SK-N-SH (cell line): ENCODE measurements at regions not wholly inside any gene's neighbourhood (a gene's known extent, or its start where the extent isn't known, plus 50 kb on each side); places are given as distances from the start of the nearest gene placed in this dataset.

Experiments used
- CTCF ChIA-PET: fragments of 300-600, 350-600 bp; formaldehyde crosslinking; extraction: SDS; loops from one replicate; lab custom pipeline; 2021; lab: Yijun Ruan, JAX
- POLR2A ChIA-PET: fragments of 350-600 bp; sonication (Branson Sonifier 250); formaldehyde crosslinking; extraction: SDS; loops from one replicate; lab custom pipeline; 2020; ENCODE audit warnings: antibody characterized with exemption, inconsistent platforms; lab: Yijun Ruan, JAX
- DNase-seq: peaks from one replicate; pipeline ENCODE4 v3.0.0; 2012
- H2AFZ ChIP-seq: fragments of 200-600 bp; sonication (generic); 2 replicates; pipeline ENCODE4 v1.8.1; 2016; ENCODE audit warnings: antibody characterized with exemption, mild to moderate bottlenecking, low read depth
- H3F3A ChIP-seq: fragments of 200-600 bp; sonication (generic); replicated peaks from 2 replicates; pipeline ENCODE3; 2016; ENCODE audit warnings: antibody characterized with exemption, mild to moderate bottlenecking; ENCODE audit not compliant: insufficient read depth
- H3K27ac ChIP-seq, 2 experiments: fragments of 200-500 bp in 1 of 2; fragments of 200-600 bp in 1 of 2; sonication (Bioruptor generic) in 1 of 2; sonication (generic), shearing (Covaris generic) in 1 of 2; 2 replicates each; pipeline versions ENCODE4 v1.5.1 to v1.6.1; 2014 to 2016; ENCODE audit warnings: low read depth in 2 of 2, inconsistent platforms in 1 of 2, low read length in 1 of 2, mild to moderate bottlenecking in 1 of 2, mixed read lengths in 1 of 2
- H3K27me3 ChIP-seq: fragments of 200-600 bp; sonication (generic), shearing (Covaris generic); 2 replicates; pipeline ENCODE4 v1.6.1; 2016; ENCODE audit warnings: mixed run types; ENCODE audit not compliant: insufficient read depth
- H3K36me3 ChIP-seq, 2 experiments: fragments of 200-500 bp in 1 of 2; fragments of 200-600 bp in 1 of 2; sonication (Bioruptor generic) in 1 of 2; sonication (generic) in 1 of 2; replicated peaks in 1 of 2; 2 replicates each; pipeline versions ENCODE3 to v1.5.1; 2014 to 2016; ENCODE audit warnings: low read length in 1 of 2, mild to moderate bottlenecking in 1 of 2; ENCODE audit not compliant: insufficient read depth in 2 of 2, control insufficient read depth in 1 of 2
- H3K4me1 ChIP-seq, 2 experiments: fragments of 200-500 bp in 1 of 2; fragments of 200-600 bp in 1 of 2; sonication (Bioruptor generic) in 1 of 2; sonication (generic), shearing (Covaris generic) in 1 of 2; 2 replicates each; pipeline versions ENCODE4 v1.5.1 to v1.6.1; 2014 to 2016; ENCODE audit warnings: low read depth in 1 of 2, low read length in 1 of 2, mixed run types in 1 of 2; ENCODE audit not compliant: insufficient read depth in 2 of 2, control insufficient read depth in 1 of 2
- H3K4me2 ChIP-seq: fragments of 200-600 bp; sonication (generic), shearing (Covaris generic); 2 replicates; pipeline ENCODE4 v1.6.1; 2017; ENCODE audit warnings: mixed run types
- H3K4me3 ChIP-seq, 2 experiments: fragments of 200-500 bp in 1 of 2; fragments of 200-600 bp in 1 of 2; sonication (Bioruptor generic) in 1 of 2; sonication (generic), shearing (Covaris generic) in 1 of 2; 2 replicates each; pipeline versions ENCODE4 v1.5.1 to v1.8.1; 2014 to 2016; ENCODE audit warnings: low read depth in 2 of 2, inconsistent platforms in 1 of 2, low read length in 1 of 2, mild to moderate bottlenecking in 1 of 2, mixed read lengths in 1 of 2, moderate library complexity in 1 of 2
- H3K79me2 ChIP-seq: fragments of 200-600 bp; sonication (generic); 2 replicates; pipeline ENCODE4 v1.8.1; 2017; ENCODE audit warnings: mild to moderate bottlenecking; ENCODE audit not compliant: insufficient read depth
- H3K9ac ChIP-seq: fragments of 200-600 bp; sonication (generic); 2 replicates; pipeline ENCODE4 v1.6.1; 2017; ENCODE audit warnings: mixed run types
- H3K9me2 ChIP-seq: fragments of 200-600 bp; sonication (generic); 2 replicates; pipeline ENCODE4 v1.6.1; 2017; ENCODE audit warnings: mixed run types
- H3K9me3 ChIP-seq: fragments of 200-600 bp; sonication (generic); 2 replicates; pipeline ENCODE4 v1.6.1; 2017; ENCODE audit warnings: mixed run types, mild to moderate bottlenecking, moderate library complexity
- H4K20me1 ChIP-seq: fragments of 200-600 bp; sonication (generic); 2 replicates; pipeline ENCODE4 v1.6.1; 2017; ENCODE audit warnings: mild to moderate bottlenecking, mixed run types; ENCODE audit not compliant: insufficient read depth
- CHD2 ChIP-seq: fragments of 150-350 bp; IDR thresholded peaks from 2 replicates; pipeline ENCODE4 v1.6.1; 2018; ENCODE audit warnings: low read length; ENCODE audit not compliant: partially characterized antibody
- ELF1 ChIP-seq: IDR thresholded peaks from 2 replicates; pipeline ENCODE4 v1.4.0; 2012
- FOXM1 ChIP-seq: IDR thresholded peaks from 2 replicates; pipeline ENCODE4 v1.4.0; 2012; ENCODE audit warnings: low read depth, mild to moderate bottlenecking
- GATA2 ChIP-seq: sonication (generic); formaldehyde crosslinking; IDR thresholded peaks from 2 replicates; pipeline ENCODE4 v1.5.0; 2020; ENCODE audit warnings: mild to moderate bottlenecking, missing genetic modification reagents
- JUND ChIP-seq: IDR thresholded peaks from 2 replicates; pipeline ENCODE4 v1.4.0; 2012
- MXI1 ChIP-seq: IDR thresholded peaks from 2 replicates; pipeline ENCODE4 v1.6.1; 2012; ENCODE audit warnings: mild to moderate bottlenecking, low read depth, low read length, improper control_type of control experiment
- NFIC ChIP-seq: IDR thresholded peaks from 2 replicates; pipeline ENCODE4 v1.4.0; 2012; ENCODE audit warnings: borderline replicate concordance
- POLR2AphosphoS5 ChIP-seq: IDR thresholded peaks from 2 replicates; pipeline ENCODE4 v1.6.1; 2012; ENCODE audit warnings: low read depth, low read length
- REST ChIP-seq: IDR thresholded peaks from 2 replicates; pipeline ENCODE4 v1.6.1; 2012; ENCODE audit warnings: mild to moderate bottlenecking, low read depth, low read length, moderate library complexity
- SIN3A ChIP-seq: IDR thresholded peaks from 2 replicates; pipeline ENCODE4 v1.6.1; 2012; ENCODE audit warnings: low read depth, mild to moderate bottlenecking, low read length, moderate library complexity, borderline replicate concordance
- SMC3 ChIP-seq: IDR thresholded peaks from 2 replicates; pipeline ENCODE4 v1.6.1; 2012; ENCODE audit warnings: low read depth, low read length, improper control_type of control experiment
- TAF1 ChIP-seq: IDR thresholded peaks from 2 replicates; pipeline ENCODE4 v1.6.1; 2012; ENCODE audit warnings: low read depth, mild to moderate bottlenecking, low read length, moderate library complexity, borderline replicate concordance
- USF1 ChIP-seq: IDR thresholded peaks from 2 replicates; pipeline ENCODE4 v1.4.0; 2012; ENCODE audit warnings: low read depth, borderline replicate concordance
- USF2 ChIP-seq: fragments of 150-350 bp; IDR thresholded peaks from 2 replicates; pipeline ENCODE4 v1.6.1; 2017; ENCODE audit warnings: antibody characterized with exemption, low read length, low read depth, borderline replicate concordance
- YY1 ChIP-seq: IDR thresholded peaks from 2 replicates; pipeline ENCODE4 v1.4.0; 2012; ENCODE audit warnings: low read depth, mild to moderate bottlenecking
- ZBTB33 ChIP-seq: IDR thresholded peaks from 2 replicates; pipeline ENCODE4 v1.4.0; 2012; ENCODE audit warnings: low read depth, borderline replicate concordance
- WGBS: methylation state at CpG from one replicate; pipeline ENCODE4 v1.1.6; 2017; ENCODE audit warnings: low lambda C conversion rate; 5-methylcytosine and 5-hydroxymethylcytosine counted together

GRCh38 chr1:239833723-239834122, 258.0 kb upstream of the FMN2 start:
- Histone ChIP-seq H3K9me3 (no peaks in the 10 kb centered on the region), H4K20me1 (no peaks in the 10 kb centered on the region), H3K79me2 (no peaks in the 10 kb centered on the region), H3K27ac (peak overlapping the region in 1 of 2 experiments; percentile 100; a peak in 2 of 4 replicates), H2AFZ (no peak overlapping the region), H3K9me2 (no peaks in the 10 kb centered on the region), H3K27me3 (no peaks in the 10 kb centered on the region), H3K9ac (no peak overlapping the region), H3K4me1 (peaks cover 0 to 48% of the 10 kb centered on the region in 2 experiments; a peak in 2 of 4 replicates), H3K36me3 (peaks cover 0 to 4% of the 10 kb centered on the region in 2 experiments), H3F3A (no peaks in the 10 kb centered on the region), H3K4me2 (no peak overlapping the region), H3K4me3 (no peak overlapping the region)
- ChIA-PET POLR2A (no interaction called here), CTCF (interaction anchor here (0.6 to 1.6 kb wide), 3 partner anchors 42 to 1970 kb away, joined by 4 to 6 read pairs (median 5); no protein-coding TSS in a partner anchor)
- TF ChIP-seq TAF1 (no peak), NFIC (no peak), USF1 (no peak), REST (no peak), POLR2AphosphoS5 (no peak), SMC3 (no peak)
- WGBS: 76% methylated on average over 2 of the region's 2 CpGs
- DNase-seq: no peak

- H3K9ac ChIP-seq: no peak overlapping the region
- no peaks in the 10 kb centered on the region for H3K9me2 ChIP-seq
- H3K27me3 ChIP-seq: no peaks in the 10 kb centered on the region
- no peak overlapping the region for H2AFZ ChIP-seq
- no peaks in the 10 kb centered on the region for H3F3A ChIP-seq
- POLR2A ChIA-PET: no interaction called here
- no peaks in the 10 kb centered on the region for H4K20me1 ChIP-seq
- no peak for DNase-seq
- 78% methylated on average over 7 of the region's 7 CpGs for WGBS
- H3K36me3 ChIP-seq: peaks cover 0 to 4% of the 10 kb centered on the region in 2 experiments
- no peak overlapping the region for H3K4me3 ChIP-seq
- H3K4me2 ChIP-seq: no peak overlapping the region
- CTCF ChIA-PET: interaction anchor here (1.0 to 1.8 kb wide), 2 partner anchors 62 kb away, joined by 4 to 7 read pairs; no protein-coding TSS in a partner anchor
- H3K9me3 ChIP-seq: no peaks in the 10 kb centered on the region
- H3K27ac ChIP-seq: peak overlapping the region in 1 of 2 experiments; percentile 100; a peak in 2 of 4 replicates
- H3K4me1 ChIP-seq: peaks cover 0 to 56% of the 10 kb centered on the region in 2 experiments; a peak in 2 of 4 replicates
- H3K79me2 ChIP-seq: no peaks in the 10 kb centered on the region
- TF ChIP-seq FOXM1: no peak
- TF ChIP-seq CHD2: no peak
- TF ChIP-seq SMC3: no peak
- no peak for TF ChIP-seq GATA2 (CRISPR knock-in tag)
- no peak for TF ChIP-seq ZBTB33
- no peak for TF ChIP-seq USF2
- no peak for TF ChIP-seq YY1
- TF ChIP-seq MXI1: no peak
- TF ChIP-seq SIN3A: no peak
- no peak for TF ChIP-seq ELF1
- no peak for TF ChIP-seq REST
- no peak for TF ChIP-seq NFIC
- no peak for TF ChIP-seq JUND
Observed at GRCh38 chr1:239835946-239836440, 255.7 kb upstream of the FMN2 start.
